22Rv1 (cell line): ENCODE measurements at regions not wholly inside any gene's neighbourhood (a gene's known extent, or its start where the extent isn't known, plus 50 kb on each side); places are given as distances from the start of the nearest gene placed in this dataset.

Experiments used
- H3K27ac ChIP-seq: fragments of 450-650 bp; 2 replicates; pipeline ENCODE4 v1.5.1; 2017
- ZFX ChIP-seq: fragments of 450-650 bp; IDR thresholded peaks from 2 replicates; pipeline ENCODE4 v1.6.1; 2017; ENCODE audit warnings: antibody characterized with exemption, borderline replicate concordance
- TF ChIP-seq, protein P1 (sequence below): fragments of 450-650 bp; IDR thresholded peaks from 2 replicates; pipeline ENCODE4 v1.5.1; 2017; ENCODE audit warnings: mild to moderate bottlenecking

GRCh38 chr4:189098932-189099696 lies 841.6 kb upstream of the FRG1 start:
- no peak for TF ChIP-seq ZFX
- TF ChIP-seq, protein P1, sequence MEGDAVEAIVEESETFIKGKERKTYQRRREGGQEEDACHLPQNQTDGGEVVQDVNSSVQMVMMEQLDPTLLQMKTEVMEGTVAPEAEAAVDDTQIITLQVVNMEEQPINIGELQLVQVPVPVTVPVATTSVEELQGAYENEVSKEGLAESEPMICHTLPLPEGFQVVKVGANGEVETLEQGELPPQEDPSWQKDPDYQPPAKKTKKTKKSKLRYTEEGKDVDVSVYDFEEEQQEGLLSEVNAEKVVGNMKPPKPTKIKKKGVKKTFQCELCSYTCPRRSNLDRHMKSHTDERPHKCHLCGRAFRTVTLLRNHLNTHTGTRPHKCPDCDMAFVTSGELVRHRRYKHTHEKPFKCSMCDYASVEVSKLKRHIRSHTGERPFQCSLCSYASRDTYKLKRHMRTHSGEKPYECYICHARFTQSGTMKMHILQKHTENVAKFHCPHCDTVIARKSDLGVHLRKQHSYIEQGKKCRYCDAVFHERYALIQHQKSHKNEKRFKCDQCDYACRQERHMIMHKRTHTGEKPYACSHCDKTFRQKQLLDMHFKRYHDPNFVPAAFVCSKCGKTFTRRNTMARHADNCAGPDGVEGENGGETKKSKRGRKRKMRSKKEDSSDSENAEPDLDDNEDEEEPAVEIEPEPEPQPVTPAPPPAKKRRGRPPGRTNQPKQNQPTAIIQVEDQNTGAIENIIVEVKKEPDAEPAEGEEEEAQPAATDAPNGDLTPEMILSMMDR: no peak
- H3K27ac ChIP-seq: no peak overlapping the region

GRCh38 chr4:189113389-189113888 lies 827.2 kb upstream of the FRG1 start:
- H3K27ac ChIP-seq: no peak overlapping the region
- TF ChIP-seq ZFX: no peak
- TF ChIP-seq, protein P1: no peak

GRCh38 chr4:189117426-189117825 lies 823.2 kb upstream of the FRG1 start:
- H3K27ac ChIP-seq: no peak overlapping the region
- TF ChIP-seq ZFX: no peak
- TF ChIP-seq, protein P1: no peak

- TF ChIP-seq ZFX: no peak
- TF ChIP-seq, protein P1: no peak
- no peak overlapping the region for H3K27ac ChIP-seq
These were observed 819.3 kb upstream of the FRG1 start for GRCh38 chr4:189121336-189121735.

DNA sequence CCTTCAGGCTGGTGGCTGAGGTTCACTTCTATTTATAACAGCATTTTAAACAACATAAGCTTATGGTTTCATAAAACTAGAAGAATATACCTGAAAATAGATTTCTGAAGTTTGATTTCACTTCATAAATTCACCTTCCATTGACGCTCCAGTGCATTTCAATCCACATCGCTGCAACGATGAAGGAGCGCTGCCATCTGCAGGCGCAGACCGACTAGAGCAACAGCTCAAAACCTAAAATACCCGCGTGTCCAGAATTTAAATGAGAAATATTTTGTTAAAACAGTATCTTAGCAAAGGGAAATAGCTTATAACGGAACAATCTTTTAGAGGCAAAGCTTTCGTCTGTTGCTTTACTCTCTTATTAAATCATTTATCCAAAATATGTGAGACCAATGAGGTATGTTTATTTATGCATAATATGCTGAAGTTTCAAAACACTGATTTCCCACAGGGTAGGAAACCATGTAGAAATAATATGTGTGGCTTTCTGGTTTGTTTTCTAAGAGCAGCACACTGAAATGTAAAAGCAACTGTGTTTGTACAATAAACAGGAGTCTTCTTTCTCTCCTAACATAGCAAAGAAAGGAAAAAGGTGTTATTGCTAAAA lies 816.4 kb upstream of the FRG1 start:
- no peak overlapping the region for H3K27ac ChIP-seq
- TF ChIP-seq, protein P1: peak; percentile 69
- TF ChIP-seq ZFX: no peak

DNA sequence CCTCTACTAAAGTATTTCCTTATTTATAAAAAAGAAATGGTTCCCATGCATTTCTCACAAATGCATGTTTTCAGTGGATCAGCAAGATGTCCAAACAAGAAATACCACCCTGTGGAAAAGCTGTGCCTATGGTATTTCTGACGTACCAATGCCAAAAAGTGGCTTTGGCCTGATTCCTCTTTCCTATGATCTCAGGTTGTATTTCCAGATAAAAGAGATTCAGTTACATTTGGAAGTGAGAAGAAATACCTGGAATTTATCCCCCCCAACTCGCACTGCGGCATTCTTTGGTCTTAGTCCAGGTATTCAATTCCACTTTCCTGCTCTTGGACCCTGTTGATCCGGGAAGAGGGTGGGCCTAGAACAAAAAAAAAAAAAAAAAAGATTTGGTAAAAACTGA lies 815.9 kb upstream of the FRG1 start:
- H3K27ac ChIP-seq: no peak overlapping the region
- TF ChIP-seq ZFX: no peak
- TF ChIP-seq, protein P1: no peak

DNA sequence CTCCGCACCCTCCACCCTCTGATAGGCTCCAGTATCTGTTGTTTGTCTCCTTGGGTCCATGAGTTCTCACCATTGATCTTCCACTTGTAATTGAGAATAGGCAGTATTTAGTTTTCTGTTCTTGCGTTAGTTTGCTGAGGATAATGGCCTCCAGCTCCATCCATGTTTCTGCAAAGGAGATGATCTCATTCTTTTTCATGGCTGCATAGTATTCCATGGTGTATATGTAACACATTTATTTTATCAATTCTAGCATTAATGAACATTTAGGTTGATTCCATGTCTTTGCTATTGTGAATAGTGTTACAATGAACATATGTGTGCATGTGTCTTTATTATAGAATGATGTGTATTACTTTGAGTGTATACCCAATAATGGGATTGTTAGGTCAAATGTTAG lies 814.6 kb upstream of the FRG1 start:
- H3K27ac ChIP-seq: no peak overlapping the region

More for the DNA sequence above, 814.6 kb upstream of the FRG1 start:
- TF ChIP-seq, protein P1: no peak
- no peak for TF ChIP-seq ZFX
